NCI-H146 treated with DMSO at 0.1 percent for 48 hours (cell line): ENCODE measurements at regions not wholly inside any gene's neighbourhood (a gene's known extent, or its start where the extent isn't known, plus 50 kb on each side); places are given as distances from the start of the nearest gene placed in this dataset.

ENCODE experiments used
- DNase-seq: peaks from one replicate; lab custom pipeline; 2025; ENCODE audit not compliant: unreplicated experiment; lab: John Stamatoyannopoulos, UW

GRCh38 chr22:47552541-47553205 lies 790.2 kb downstream of the TBC1D22A start:
- DNase-seq, result no peak

DNA sequence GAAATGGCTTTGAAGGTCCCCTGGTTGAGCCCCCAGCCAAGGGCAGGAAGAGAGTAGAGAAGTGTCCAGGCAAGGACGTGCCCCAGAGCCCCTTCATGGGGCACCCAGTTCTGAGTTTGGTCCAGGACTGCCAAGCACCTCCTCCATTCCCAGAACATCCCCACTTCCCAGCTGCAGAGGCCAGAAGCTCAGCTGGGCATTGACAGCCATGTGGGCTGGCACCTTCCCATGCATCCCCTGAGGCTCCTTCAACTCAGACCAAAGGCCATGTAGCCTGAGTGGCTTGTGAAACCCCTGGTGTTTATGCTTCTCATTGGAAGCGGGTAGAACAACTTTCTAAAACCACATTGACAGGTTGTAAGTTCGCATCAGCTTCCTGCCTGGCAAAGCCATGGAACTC lies 789.6 kb downstream of the TBC1D22A start:
- no peak for DNase-seq

DNA sequence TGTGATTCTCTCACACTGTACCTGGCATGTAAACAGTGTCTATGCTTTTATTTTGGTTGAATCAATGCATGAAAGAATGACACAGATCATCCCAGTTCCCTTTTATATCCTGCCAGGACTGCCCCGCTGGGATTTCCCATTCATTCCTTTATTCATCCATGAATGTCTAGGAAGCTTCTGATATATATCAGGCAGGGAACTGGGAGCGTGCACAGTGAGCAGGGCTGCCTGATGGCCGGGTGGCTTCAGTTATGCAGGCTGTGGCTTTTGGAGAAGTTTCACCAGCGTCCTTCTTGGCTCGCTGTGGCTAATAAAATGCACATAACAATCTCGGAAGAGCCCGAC lies 789.0 kb downstream of the TBC1D22A start:
- no peak for DNase-seq

DNA sequence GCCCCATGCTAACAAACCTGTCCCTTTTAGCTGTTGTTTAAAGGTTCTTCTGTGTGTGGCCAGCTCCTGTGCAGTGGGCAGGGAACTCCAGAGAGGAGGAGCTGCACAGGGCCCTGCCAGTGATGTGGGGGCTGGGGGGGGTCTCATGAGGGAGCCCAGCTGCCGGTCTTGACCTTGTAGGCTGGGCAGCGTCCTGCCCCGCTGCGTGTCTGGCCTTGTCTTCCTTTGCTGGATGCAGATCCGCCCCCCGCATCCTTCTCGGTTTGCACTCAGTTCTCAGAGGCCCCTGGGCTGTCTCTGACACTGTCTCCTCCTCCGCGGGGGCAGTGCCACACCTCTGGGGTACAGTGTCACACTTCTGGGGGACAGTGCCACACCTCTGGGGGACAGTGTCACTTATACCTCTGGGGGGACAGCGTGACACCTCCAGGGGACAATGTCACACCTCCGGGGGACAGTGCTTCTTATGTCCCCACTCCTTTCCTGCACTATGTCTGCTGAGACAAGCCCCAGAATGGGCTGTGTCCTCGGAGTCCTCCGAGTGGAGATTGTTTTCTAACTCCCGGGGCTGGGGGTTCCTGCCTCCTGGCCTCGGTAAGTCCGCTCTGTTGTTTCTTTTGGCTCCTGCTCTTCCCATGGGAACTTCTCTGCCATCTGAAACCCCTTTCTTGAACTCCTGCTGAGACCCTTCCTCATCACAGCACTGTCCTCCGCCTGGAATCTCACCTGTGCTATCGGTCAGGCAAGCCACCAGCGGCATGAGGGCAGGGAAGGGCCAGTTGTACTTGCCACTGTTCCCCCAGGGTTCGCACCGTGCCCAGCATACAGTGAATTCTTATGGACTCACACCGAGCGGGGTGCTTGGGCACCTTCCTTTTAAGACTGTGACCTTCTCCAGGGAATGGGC lies 788.3 kb downstream of the TBC1D22A start:
- DNase-seq, result no peak

DNA sequence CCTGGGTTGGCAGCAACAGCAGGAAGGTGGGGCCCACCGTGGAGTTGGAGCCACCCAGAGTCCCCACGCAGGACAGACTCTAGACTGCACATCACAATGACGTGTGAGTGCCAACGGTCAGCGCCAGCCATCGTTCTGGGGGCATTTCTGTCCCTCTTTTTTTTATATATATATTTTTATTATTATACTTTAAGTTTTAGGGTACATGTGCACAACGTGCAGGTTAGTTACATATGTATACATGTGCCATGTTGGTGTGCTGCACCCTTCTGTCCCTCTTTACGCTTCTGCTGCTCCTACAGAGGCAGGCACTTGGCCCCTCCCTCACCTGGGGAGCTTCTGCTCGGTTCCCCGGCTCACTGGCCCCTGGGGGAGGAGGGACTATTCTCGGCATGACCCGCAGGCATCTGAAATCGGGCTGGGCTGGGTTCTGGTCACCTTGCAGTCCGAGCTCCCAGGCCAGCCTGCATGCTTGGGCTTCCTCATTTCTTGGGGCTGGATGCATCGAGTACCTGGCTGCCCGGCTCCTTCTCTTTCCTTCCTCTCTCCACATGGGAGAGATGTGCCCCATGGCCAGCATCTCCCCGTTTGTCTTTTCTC lies 787.4 kb downstream of the TBC1D22A start:
- DNase-seq, result no peak

- DNase-seq, result no peak
Observed at GRCh38 chr22:47548953-47549740, 786.7 kb downstream of the TBC1D22A start.

DNA sequence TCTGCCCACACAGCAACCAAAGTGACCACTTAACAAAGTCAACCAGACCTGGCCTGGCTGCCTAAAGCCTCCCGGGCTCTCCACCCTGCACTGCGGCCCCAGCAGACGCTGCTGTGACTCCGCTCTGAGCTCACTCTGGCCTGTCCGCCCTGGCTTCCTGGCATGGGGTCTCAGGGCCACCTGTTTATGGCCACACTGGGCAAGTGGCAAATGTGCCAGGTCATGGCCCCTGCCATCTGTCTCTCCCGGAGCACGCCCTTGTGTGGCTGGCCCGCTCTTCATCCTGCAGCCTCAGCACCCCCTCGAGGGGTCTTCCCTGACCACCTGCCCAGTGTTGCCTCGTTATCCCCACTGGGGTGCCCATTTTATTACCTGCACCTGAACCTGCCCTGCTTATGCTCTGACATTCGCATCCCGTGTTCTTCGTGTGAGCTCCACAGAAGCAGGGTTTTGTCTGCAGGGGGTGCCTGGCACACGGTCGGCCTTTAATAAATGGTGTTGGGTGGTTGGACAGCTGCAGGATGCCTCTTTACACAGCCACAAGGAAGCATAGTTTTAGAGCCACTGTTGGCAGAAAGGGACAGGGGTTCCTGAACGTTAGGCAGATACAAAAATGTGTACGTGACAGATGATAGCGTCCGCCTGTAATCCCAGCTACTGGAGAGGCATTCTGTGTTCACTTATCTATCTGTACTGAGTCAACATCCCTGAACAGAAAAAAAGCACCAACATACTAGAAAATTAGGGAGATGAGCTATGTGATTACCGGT lies 785.6 kb downstream of the TBC1D22A start:
- no peak for DNase-seq

- DNase-seq, result no peak
Observed at GRCh38 chr22:47547239-47547661, 784.8 kb downstream of the TBC1D22A start.

DNA sequence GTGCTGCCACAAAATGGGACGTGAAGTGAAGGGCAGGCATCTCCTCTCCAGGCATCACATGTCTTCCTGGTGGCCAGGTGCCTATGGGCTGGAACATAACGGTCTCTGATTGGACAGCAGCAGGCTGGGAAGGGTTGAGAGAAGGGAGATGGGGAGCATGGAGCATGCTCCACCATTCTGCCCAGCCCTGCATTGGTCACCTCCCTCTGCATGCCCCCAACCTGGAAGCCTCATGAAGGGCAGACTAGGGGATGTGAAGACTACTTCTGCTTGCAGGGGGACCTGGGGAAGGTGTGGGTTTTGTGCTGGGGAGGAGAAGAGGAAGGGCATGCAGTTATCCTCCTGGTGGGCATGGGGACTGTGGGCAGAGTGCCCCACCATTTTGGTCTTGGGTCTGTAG lies 782.2 kb downstream of the TBC1D22A start:
- no peak for DNase-seq

- no peak for DNase-seq
Observed at GRCh38 chr22:47543447-47543846, 781.0 kb downstream of the TBC1D22A start.

DNA sequence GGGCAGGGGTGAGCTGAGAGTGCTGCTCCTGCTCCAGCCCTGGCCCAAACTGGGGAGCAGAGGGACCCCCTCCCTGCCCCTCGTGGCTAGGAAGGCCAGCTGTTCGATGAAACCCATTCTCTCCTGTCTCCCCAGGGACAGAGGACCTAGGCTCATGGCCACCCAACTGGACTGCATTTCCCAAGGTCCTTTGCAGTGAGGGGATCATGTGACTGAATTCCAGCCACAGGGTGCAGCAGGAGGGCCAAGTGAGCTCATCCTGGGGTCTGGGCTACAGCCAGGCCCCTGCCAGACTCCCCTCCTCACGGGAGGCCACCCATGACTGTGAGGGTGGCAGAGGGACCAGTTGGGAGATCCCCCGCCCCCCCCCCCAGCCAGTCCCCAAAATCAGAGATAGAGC lies 777.6 kb downstream of the TBC1D22A start:
- no peak for DNase-seq

- DNase-seq, result no peak
Observed at GRCh38 chr22:47539374-47539773, 776.9 kb downstream of the TBC1D22A start.

GRCh38 chr22:47535681-47536080 lies 773.2 kb downstream of the TBC1D22A start:
- DNase-seq, result no peak

DNA sequence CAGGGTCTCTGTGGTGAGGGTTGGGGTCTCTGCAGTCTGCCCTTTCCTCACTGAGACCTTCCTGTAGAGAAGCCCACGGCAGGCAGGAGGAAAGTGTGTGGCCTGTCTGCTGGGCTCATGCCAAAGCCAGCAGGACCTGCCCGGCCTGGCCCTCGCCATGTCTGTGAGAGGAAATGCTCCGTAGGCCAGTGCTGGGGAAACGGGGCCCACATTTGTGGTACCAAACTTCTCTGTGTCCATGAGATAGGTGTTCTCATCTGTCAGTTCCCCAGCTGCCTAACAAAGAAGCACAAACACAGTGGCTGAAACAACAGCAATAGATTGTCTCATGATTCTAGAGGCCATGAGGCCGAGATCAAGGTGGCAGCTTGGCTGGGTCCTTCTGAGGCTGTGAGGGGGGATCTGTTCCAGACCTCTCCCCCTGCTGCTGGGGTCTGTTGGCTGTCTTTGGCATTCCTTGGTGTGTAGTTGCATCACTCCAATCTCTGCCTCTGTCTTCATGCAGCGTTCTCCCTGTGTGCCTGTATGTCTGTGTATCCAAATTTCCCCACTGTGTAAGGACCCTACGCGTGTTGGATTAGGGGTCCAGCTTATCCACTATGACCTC lies 772.5 kb downstream of the TBC1D22A start:
- no peak for DNase-seq

- no peak for DNase-seq
Observed at GRCh38 chr22:47533961-47534803, 771.7 kb downstream of the TBC1D22A start.

GRCh38 chr22:47517062-47517461 lies 754.6 kb downstream of the TBC1D22A start:
- no peak for DNase-seq

DNA sequence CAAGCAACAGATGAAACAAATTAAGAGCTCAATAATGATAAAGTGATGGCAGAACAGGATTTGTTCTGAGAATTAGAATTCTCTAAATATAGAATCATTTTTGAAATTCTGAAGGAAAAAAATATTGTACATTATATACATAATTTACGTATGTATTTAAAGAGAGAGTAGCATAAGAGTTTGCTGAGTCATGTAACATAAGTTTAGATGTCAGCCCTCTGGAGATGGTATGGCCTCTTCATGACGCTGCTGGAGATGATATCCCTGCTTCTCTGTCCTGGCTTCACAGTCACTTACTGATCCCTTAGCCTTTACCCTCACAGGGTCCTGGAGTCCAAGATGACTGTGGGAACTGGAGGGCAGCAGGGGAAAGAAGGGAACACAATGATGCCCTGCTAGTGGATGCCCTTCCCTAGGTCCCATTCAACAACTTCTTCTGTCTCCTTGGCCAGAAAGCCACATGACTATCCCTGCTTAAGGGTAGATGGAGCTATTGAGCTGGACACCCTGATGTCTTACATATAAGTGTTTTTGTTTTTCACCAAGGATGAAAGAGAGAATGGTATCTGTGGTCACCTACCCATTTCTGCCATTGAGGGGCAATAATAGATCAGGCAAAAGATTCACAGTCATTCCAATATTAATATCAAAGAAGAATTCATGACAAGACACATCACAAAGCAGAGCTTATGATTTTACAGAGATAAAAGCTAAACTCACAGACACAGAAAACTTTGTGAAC lies 753.1 kb downstream of the TBC1D22A start:
- DNase-seq, result peak; percentile 18

DNA sequence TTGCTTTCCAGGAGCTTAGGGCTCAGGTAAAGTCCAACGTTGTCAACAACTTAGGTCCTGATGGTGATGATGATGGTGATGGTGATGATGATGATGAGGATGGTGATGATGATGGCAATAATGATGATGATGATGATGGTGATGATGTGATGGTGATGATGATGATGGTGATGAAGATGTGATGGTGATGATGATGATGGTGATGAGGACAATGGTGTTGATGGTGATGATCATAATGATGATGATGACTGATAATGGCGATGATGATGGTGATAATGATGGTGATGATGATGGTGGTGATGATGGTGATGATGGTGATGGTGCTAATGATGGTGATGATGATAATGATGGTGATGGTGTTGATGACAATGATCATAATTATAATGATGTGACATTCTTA lies 750.2 kb downstream of the TBC1D22A start:
- no peak for DNase-seq

GRCh38 chr22:47504962-47505361 lies 742.5 kb downstream of the TBC1D22A start:
- no peak for DNase-seq
